ENCODE measurements at regions not wholly inside any gene's neighbourhood (a gene's known extent, or its start where the extent isn't known, plus 50 kb on each side); places are given as distances from the start of the nearest gene placed in this dataset.

DNA sequence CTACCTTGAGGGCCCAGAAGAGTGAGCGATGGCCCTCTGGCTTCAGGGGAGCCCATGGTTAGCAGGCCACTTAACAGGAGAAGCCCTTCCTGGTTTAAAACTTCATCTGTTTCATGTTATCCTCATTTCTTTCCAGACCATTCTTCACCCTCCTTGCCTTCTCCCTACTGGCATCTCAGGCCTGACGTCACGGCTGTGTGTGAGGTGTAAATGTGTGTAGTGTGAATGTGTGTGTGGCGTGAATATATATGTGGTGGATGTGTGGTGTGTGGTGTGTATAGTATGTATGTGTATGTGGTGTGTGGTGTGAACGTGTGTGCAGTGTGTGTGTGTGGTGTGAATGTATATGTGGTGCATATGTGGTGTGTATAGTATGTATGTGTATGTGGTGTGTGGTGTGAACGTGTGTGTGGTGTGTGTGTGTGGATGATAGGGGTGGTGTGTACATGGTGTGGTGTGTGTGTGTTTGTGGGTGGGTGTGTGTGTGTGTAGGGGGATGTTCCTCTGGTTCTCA is 88.5 kb downstream of the SOD2 start:
- H3K4me3 ChIP-seq (ENCODE audit: low read depth, low read length) = no peak overlapping the region
- H3K27me3 ChIP-seq (ENCODE audit: control insufficient read depth, insufficient read depth, low read length) = no peaks in the 10 kb centered on the region
- no peaks in the 10 kb centered on the region for H3K36me3 ChIP-seq (ENCODE audit: control insufficient read depth, insufficient read depth, low read length)
- TF ChIP-seq, protein P1, sequence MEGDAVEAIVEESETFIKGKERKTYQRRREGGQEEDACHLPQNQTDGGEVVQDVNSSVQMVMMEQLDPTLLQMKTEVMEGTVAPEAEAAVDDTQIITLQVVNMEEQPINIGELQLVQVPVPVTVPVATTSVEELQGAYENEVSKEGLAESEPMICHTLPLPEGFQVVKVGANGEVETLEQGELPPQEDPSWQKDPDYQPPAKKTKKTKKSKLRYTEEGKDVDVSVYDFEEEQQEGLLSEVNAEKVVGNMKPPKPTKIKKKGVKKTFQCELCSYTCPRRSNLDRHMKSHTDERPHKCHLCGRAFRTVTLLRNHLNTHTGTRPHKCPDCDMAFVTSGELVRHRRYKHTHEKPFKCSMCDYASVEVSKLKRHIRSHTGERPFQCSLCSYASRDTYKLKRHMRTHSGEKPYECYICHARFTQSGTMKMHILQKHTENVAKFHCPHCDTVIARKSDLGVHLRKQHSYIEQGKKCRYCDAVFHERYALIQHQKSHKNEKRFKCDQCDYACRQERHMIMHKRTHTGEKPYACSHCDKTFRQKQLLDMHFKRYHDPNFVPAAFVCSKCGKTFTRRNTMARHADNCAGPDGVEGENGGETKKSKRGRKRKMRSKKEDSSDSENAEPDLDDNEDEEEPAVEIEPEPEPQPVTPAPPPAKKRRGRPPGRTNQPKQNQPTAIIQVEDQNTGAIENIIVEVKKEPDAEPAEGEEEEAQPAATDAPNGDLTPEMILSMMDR (IDR thresholded peaks at IDR 0.05; ENCODE audit: insufficient read depth, low read length, poor library complexity, severe bottlenecking) = no peak
- no peak for DNase-seq (ENCODE audit: low read depth)

DNA sequence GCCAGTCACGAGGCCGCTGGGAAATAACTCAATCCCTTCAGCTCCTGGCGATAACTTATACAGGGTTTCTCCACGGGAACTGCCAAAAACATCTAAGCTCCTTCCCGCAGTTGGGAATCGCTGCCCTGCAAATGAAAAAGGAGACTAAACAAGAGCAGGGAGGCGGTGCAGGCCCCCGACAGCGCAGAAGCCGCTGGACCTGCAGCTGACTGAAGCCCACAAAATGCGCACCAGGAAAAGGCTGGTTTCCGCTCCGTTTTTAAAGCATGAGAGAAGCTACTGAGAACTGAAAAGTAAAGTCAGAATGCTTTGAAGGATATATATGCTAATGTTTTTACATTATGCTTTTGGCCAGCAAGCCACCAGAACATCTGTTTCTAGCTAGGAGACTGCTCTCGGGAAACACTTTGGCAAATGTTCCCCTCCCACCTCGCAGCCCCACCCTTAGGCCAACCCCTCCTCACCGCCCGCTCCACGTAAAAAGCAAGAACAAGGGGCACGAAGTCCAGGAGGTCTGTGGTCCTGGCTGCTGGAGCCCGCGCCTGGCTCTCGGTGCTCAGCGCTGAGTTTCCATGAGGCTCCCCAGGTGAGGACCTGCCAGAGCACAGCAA is 90.5 kb downstream of the SOD2 start:
- H3K36me3 ChIP-seq (ENCODE audit: control insufficient read depth, insufficient read depth, low read length) = no peaks in the 10 kb centered on the region
- no peaks in the 10 kb centered on the region for H3K27me3 ChIP-seq (ENCODE audit: control insufficient read depth, insufficient read depth, low read length)
- TF ChIP-seq, protein P1 (IDR thresholded peaks at IDR 0.05; ENCODE audit: insufficient read depth, low read length, poor library complexity, severe bottlenecking) = no peak
- no peak for DNase-seq (ENCODE audit: low read depth)
- no peak overlapping the region for H3K4me3 ChIP-seq (ENCODE audit: low read depth, low read length)

DNA sequence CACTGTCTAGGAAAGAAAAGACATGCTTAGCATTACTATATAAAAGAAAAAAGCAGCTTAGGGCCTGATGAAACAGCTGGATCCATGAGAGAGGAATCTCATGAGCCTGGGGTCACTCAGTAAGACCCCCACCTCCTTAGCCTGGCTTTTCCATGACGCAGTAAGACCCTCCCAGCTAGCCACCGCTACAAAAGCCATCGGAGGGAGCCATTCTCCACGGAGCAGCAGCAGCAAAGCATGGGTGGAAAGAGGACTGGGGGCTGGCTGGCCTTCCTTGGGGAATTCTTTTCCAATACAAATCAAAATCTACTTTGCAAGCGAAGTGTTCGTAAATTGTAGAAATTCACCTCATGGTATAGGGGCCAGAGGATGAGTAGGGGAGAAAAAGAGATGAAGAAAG is 91.8 kb downstream of the SOD2 start:
- no peaks in the 10 kb centered on the region for H3K36me3 ChIP-seq (ENCODE audit: control insufficient read depth, insufficient read depth, low read length)
- no peak overlapping the region for H3K4me3 ChIP-seq (ENCODE audit: low read depth, low read length)
- DNase-seq (ENCODE audit: low read depth) = no peak
- TF ChIP-seq, protein P1 (IDR thresholded peaks at IDR 0.05; ENCODE audit: insufficient read depth, low read length, poor library complexity, severe bottlenecking) = no peak
- H3K27me3 ChIP-seq (ENCODE audit: control insufficient read depth, insufficient read depth, low read length) = no peaks in the 10 kb centered on the region

DNA sequence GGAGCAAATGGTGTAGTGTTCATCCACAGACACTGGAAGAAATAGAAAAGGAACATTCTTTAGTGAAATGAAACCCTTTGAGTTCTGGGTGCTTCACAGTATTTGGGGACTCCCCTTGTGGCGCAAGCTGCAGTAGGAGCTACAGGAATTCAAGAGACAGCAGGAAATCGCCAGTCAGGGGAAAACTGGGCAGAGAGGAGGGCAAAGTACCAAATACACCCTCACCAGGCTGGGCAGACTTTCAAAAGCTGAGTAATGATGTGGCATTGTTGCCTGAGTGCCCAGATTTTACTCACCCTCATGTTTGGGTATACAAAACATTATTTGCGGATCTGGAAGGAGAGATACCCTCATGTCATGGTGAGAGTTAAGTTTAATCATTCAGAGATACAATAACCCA is 97.9 kb downstream of the SOD2 start:
- Histone ChIP-seq H3K36me3 (ENCODE audit: control insufficient read depth, insufficient read depth, low read length) (no peaks in the 10 kb centered on the region), H3K4me3 (ENCODE audit: low read depth, low read length) (no peak overlapping the region), H3K27me3 (ENCODE audit: control insufficient read depth, insufficient read depth, low read length) (no peaks in the 10 kb centered on the region)
- TF ChIP-seq, protein P1 (IDR thresholded peaks at IDR 0.05; ENCODE audit: insufficient read depth, low read length, poor library complexity, severe bottlenecking) = no peak
- DNase-seq (ENCODE audit: low read depth) = no peak

DNA sequence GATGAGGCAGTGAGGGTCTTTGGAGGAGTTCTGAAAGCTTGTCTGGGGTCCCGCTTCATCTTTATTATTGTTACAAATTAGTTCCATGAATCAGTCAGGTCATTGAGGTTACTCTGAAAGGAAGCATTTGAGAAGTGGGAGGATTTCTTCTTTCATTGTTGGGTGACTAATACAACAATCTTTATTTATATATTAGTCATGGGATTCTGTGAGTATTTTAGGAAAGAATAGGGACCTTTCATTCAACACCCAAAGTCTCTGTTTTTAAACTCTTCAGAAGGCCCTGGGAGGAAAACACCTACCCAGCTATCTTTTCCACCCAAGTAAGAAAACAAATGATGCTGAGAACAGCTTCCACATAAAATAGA is 98.3 kb downstream of the SOD2 start:
- Histone ChIP-seq H3K36me3 (ENCODE audit: control insufficient read depth, insufficient read depth, low read length) (no peaks in the 10 kb centered on the region), H3K4me3 (ENCODE audit: low read depth, low read length) (no peak overlapping the region), H3K27me3 (ENCODE audit: control insufficient read depth, insufficient read depth, low read length) (no peaks in the 10 kb centered on the region)
- TF ChIP-seq, protein P1 (IDR thresholded peaks at IDR 0.05; ENCODE audit: insufficient read depth, low read length, poor library complexity, severe bottlenecking) = no peak
- DNase-seq (ENCODE audit: low read depth) = no peak

DNA sequence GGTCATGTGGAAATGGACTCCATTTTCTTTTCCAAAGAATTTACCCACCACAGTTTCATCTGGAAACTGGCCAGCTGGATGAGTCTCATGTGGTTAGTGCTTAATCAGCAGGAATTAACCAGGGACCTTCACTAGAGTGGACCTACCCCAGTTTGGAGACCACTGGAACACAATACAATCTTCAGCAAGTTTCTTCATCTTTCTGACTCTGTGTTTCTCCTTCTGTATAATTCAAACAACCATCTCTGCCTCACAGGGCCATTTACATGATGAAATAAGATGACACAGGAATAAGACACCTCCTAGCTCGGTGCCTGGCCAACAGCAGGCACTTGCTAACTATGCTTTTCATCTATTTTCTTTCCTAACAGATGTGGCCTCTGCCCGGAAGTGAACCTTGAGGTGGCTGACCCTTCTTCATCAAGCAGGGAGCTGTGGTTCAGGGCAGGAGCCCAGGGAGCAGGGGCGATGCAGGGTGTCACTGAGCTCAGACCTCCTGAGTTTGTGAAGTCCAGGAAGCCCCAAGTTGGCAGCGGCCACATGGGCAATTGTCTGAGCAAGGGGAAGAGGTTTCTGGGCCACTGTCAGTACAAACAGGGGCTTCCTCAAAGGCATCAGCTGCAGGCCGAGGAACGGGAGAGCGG is 98.8 kb downstream of the SOD2 start:
- Histone ChIP-seq H3K36me3 (ENCODE audit: control insufficient read depth, insufficient read depth, low read length) (no peaks in the 10 kb centered on the region), H3K4me3 (ENCODE audit: low read depth, low read length) (no peak overlapping the region), H3K27me3 (ENCODE audit: control insufficient read depth, insufficient read depth, low read length) (no peaks in the 10 kb centered on the region)
- DNase-seq (ENCODE audit: low read depth) = no peak
- TF ChIP-seq, protein P1 (IDR thresholded peaks at IDR 0.05; ENCODE audit: insufficient read depth, low read length, poor library complexity, severe bottlenecking) = no peak

All from kidney epithelial cell (primary cell).